HEK293 (cell line): ENCODE measurements at regions not wholly inside any gene's neighbourhood (a gene's known extent, or its start where the extent isn't known, plus 50 kb on each side); places are given as distances from the start of the nearest gene placed in this dataset.

Experiments used
- CTCF ChIA-PET: fragments of 350-600 bp; formaldehyde crosslinking; extraction: SDS; loops from one replicate; lab custom pipeline; 2021; ENCODE audit warnings: antibody characterized with exemption; lab: Yijun Ruan, JAX
- POLR2A ChIA-PET: fragments of 300-600 bp; formaldehyde crosslinking; extraction: SDS; loops from one replicate; lab custom pipeline; 2020; ENCODE audit warnings: antibody characterized with exemption, inconsistent platforms; lab: Yijun Ruan, JAX
- H3K27ac ChIP-seq: fragments of 200-500 bp; sonication (Bioruptor generic); 2 replicates; pipeline ENCODE4 v1.5.1; 2014; ENCODE audit warnings: low read depth, low read length, control low read depth, inconsistent platforms; ENCODE audit errors: extremely low read depth
- H3K36me3 ChIP-seq, 2 experiments: fragments of 200-500 bp in 1 of 2; sonication (Bioruptor generic) in 1 of 2; 1 replicate in 1 of 2; 2 replicates in 1 of 2; pipeline ENCODE4 v1.5.1; 2014 to 2017; ENCODE audit warnings: inconsistent platforms in 2 of 2, low read length in 2 of 2; ENCODE audit not compliant: control insufficient read depth in 2 of 2, insufficient read depth in 1 of 2
- H3K4me1 ChIP-seq: fragments of 200-500 bp; sonication (Bioruptor generic); 2 replicates; pipeline ENCODE4 v1.5.1; 2014; ENCODE audit warnings: mild to moderate bottlenecking, low read length, inconsistent platforms; ENCODE audit not compliant: control insufficient read depth, insufficient read depth
- H3K4me3 ChIP-seq: 2 replicates; pipeline ENCODE4 v1.5.1; 2011; ENCODE audit warnings: low read depth, mild to moderate bottlenecking, control low read depth, low read length, moderate library complexity
- H3K9me3 ChIP-seq: fragments of 200-500 bp; sonication (Bioruptor generic); 2 replicates; pipeline ENCODE4 v1.5.1; 2014; ENCODE audit warnings: low read depth, low read length, inconsistent platforms; ENCODE audit not compliant: control insufficient read depth, insufficient read depth
- ATF2 ChIP-seq: fragments of 450-650 bp; formaldehyde crosslinking; IDR thresholded peaks from 2 replicates; pipeline ENCODE4 v1.5.1; 2016; ENCODE audit warnings: missing biosample characterization, missing genetic modification characterization, low read depth
- MZF1 ChIP-seq: fragments of 450-650 bp; formaldehyde crosslinking; IDR thresholded peaks from 2 replicates; pipeline ENCODE4 v1.5.1; 2017; ENCODE audit warnings: missing biosample characterization, missing genetic modification characterization, borderline replicate concordance
- ZBTB11 ChIP-seq: fragments of 450-650 bp; formaldehyde crosslinking; conservative IDR thresholded peaks from 2 replicates; pipeline ENCODE4 v1.5.1; 2016; ENCODE audit warnings: low read depth, missing biosample characterization, missing genetic modification characterization
- ZNF114 ChIP-seq: fragments of 450-650 bp; formaldehyde crosslinking; IDR thresholded peaks from 2 replicates; pipeline ENCODE4 v1.5.0; 2017; ENCODE audit warnings: missing biosample characterization, missing genetic modification characterization
- ZNF121 ChIP-seq: fragments of 450-650 bp; formaldehyde crosslinking; IDR thresholded peaks from 2 replicates; pipeline ENCODE4 v1.5.1; 2016; ENCODE audit warnings: missing biosample characterization, missing genetic modification characterization
- ZNF148 ChIP-seq: fragments of 450-650 bp; formaldehyde crosslinking; IDR thresholded peaks from 2 replicates; pipeline ENCODE4 v1.5.0; 2017; ENCODE audit warnings: missing biosample characterization, missing genetic modification characterization, borderline replicate concordance
- ZNF211 ChIP-seq: fragments of 450-650 bp; formaldehyde crosslinking; IDR thresholded peaks from 2 replicates; pipeline ENCODE4 v1.5.1; 2016; ENCODE audit warnings: low read depth, missing biosample characterization, missing genetic modification characterization
- ZNF274 ChIP-seq, 2 experiments: fragments of 200-500 bp in 1 of 2; fragments of 450-650 bp in 1 of 2; sonication (Bioruptor generic) in 1 of 2; formaldehyde crosslinking in 1 of 2; IDR thresholded peaks; 2 replicates each; pipeline versions ENCODE4 v1.5.1 to v1.6.1; 2014 to 2016; ENCODE audit warnings: borderline replicate concordance in 1 of 2, inconsistent platforms in 1 of 2, low read length in 1 of 2, missing biosample characterization in 1 of 2, missing genetic modification characterization in 1 of 2
- ZNF311 ChIP-seq: fragments of 450-650 bp; formaldehyde crosslinking; IDR thresholded peaks from 2 replicates; pipeline ENCODE4 v1.5.1; 2017; ENCODE audit warnings: missing biosample characterization, missing genetic modification characterization, borderline replicate concordance
- ZNF391 ChIP-seq: fragments of 450-650 bp; formaldehyde crosslinking; IDR thresholded peaks from 2 replicates; pipeline ENCODE4 v1.5.1; 2016; ENCODE audit warnings: low read depth, missing biosample characterization, missing genetic modification characterization, borderline replicate concordance
- ZNF488 ChIP-seq: fragments of 450-650 bp; formaldehyde crosslinking; IDR thresholded peaks from 2 replicates; pipeline ENCODE4 v1.5.1; 2016; ENCODE audit warnings: missing biosample characterization, missing genetic modification characterization
- ZNF501 ChIP-seq: fragments of 450-650 bp; formaldehyde crosslinking; IDR thresholded peaks from 2 replicates; pipeline ENCODE4 v1.5.1; 2016; ENCODE audit warnings: missing biosample characterization, missing genetic modification characterization
- ZNF561 ChIP-seq: fragments of 450-650 bp; IDR thresholded peaks from 2 replicates; pipeline ENCODE4 v1.5.1; 2018; ENCODE audit warnings: missing biosample characterization, missing genetic modification characterization, borderline replicate concordance
- ZNF621 ChIP-seq: fragments of 450-650 bp; formaldehyde crosslinking; IDR thresholded peaks from 2 replicates; pipeline ENCODE4 v1.5.1; 2017; ENCODE audit warnings: missing biosample characterization, missing genetic modification characterization
- ZNF623 ChIP-seq: fragments of 450-650 bp; formaldehyde crosslinking; IDR thresholded peaks from 2 replicates; pipeline ENCODE4 v1.5.1; 2016; ENCODE audit warnings: missing biosample characterization, missing genetic modification characterization
- ZNF654 ChIP-seq: fragments of 450-650 bp; formaldehyde crosslinking; IDR thresholded peaks from 2 replicates; pipeline ENCODE4 v1.5.1; 2016; ENCODE audit warnings: low read depth, missing biosample characterization, missing genetic modification characterization
- ZNF664 ChIP-seq: fragments of 450-650 bp; formaldehyde crosslinking; IDR thresholded peaks from 2 replicates; pipeline ENCODE4 v1.5.1; 2016; ENCODE audit warnings: missing biosample characterization, missing genetic modification characterization
- TF ChIP-seq, protein P1 (sequence below): fragments of 450-650 bp; formaldehyde crosslinking; IDR thresholded peaks from 2 replicates; pipeline ENCODE4 v1.5.1; 2016; ENCODE audit warnings: missing biosample characterization, missing genetic modification characterization
- TF ChIP-seq, protein P2 (sequence below): sonication (generic); formaldehyde crosslinking; IDR thresholded peaks from 2 replicates; pipeline ENCODE4 v1.8.1; 2022; ENCODE audit warnings: mild to moderate bottlenecking, moderate library complexity, missing genetic modification reagents
- TF ChIP-seq, protein P3 (sequence below): fragments of 450-650 bp; formaldehyde crosslinking; IDR thresholded peaks from 2 replicates; pipeline ENCODE4 v1.5.1; 2017; ENCODE audit warnings: missing biosample characterization, mild to moderate bottlenecking, missing genetic modification characterization, moderate library complexity

DNA sequence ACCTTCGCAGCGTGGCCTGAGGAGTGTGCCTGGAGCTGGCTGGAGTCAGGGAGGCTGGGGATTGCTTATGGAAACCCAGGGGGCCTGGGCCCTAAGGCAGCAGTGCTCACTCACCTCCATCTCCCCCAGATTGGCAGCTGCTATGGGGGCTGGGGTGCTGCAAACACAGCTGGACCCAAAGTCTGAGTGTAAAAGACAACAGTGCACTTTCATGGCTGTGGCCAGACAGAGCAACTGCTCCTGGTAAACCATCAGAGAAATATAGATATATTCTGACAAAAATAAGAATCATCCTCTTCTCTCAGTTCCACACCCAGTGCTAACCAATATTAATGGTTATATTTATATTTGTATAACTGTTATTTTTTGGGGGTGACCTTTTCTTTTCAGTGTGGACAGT lies 123.9 kb downstream of the TENT4A start:
- CTCF ChIA-PET: interaction anchor here (1.0 to 1.7 kb wide), 6 partner anchors 11 to 80 kb away, joined by 3 to 7 read pairs (median 5); no protein-coding TSS in a partner anchor
- no peak for TF ChIP-seq ZNF148
- no peak for TF ChIP-seq ZNF114 (tag by site-specific recombination)
- no peak for TF ChIP-seq ZNF623 (tag by site-specific recombination)
- TF ChIP-seq, protein P1, sequence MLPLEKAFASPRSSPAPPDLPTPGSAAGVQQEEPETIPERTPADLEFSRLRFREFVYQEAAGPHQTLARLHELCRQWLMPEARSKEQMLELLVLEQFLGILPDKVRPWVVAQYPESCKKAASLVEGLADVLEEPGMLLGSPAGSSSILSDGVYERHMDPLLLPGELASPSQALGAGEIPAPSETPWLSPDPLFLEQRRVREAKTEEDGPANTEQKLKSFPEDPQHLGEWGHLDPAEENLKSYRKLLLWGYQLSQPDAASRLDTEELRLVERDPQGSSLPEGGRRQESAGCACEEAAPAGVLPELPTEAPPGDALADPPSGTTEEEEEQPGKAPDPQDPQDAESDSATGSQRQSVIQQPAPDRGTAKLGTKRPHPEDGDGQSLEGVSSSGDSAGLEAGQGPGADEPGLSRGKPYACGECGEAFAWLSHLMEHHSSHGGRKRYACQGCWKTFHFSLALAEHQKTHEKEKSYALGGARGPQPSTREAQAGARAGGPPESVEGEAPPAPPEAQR (tag by site-specific recombination): no peak
- no peak for TF ChIP-seq ZNF488 (tag by site-specific recombination)
- no peak for TF ChIP-seq MZF1 (tag by site-specific recombination)
- TF ChIP-seq, protein P2, sequence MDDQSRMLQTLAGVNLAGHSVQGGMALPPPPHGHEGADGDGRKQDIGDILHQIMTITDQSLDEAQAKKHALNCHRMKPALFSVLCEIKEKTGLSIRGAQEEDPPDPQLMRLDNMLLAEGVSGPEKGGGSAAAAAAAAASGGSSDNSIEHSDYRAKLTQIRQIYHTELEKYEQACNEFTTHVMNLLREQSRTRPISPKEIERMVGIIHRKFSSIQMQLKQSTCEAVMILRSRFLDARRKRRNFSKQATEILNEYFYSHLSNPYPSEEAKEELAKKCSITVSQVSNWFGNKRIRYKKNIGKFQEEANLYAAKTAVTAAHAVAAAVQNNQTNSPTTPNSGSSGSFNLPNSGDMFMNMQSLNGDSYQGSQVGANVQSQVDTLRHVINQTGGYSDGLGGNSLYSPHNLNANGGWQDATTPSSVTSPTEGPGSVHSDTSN (CRISPR knock-in tag): no peak
- TF ChIP-seq, protein P3, sequence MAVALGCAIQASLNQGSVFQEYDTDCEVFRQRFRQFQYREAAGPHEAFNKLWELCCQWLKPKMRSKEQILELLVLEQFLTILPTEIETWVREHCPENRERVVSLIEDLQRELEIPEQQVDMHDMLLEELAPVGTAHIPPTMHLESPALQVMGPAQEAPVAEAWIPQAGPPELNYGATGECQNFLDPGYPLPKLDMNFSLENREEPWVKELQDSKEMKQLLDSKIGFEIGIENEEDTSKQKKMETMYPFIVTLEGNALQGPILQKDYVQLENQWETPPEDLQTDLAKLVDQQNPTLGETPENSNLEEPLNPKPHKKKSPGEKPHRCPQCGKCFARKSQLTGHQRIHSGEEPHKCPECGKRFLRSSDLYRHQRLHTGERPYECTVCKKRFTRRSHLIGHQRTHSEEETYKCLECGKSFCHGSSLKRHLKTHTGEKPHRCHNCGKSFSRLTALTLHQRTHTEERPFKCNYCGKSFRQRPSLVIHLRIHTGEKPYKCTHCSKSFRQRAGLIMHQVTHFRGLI: no peak
- no peak for TF ChIP-seq ZNF501 (tag by site-specific recombination)
- TF ChIP-seq ZNF211: no peak
- TF ChIP-seq ZNF311 (tag by site-specific recombination): no peak
- no peak for TF ChIP-seq ZNF561 (tag by site-specific recombination)
- no peak for TF ChIP-seq ZNF121 (tag by site-specific recombination)
- no peak for TF ChIP-seq ZNF621 (tag by site-specific recombination)
- no peak for TF ChIP-seq ZNF274 (IDR thresholded peaks at IDR 0.05; ENCODE audit: low read length)
- TF ChIP-seq ZNF274 (tag by site-specific recombination; IDR thresholded peaks at IDR 0.05; ENCODE audit: borderline replicate concordance): no peak
- TF ChIP-seq ZBTB11 (tag by site-specific recombination): no peak
- TF ChIP-seq ZNF654 (tag by site-specific recombination): no peak
- TF ChIP-seq ATF2 (tag by site-specific recombination): no peak
- TF ChIP-seq ZNF391: no peak
- no peak for TF ChIP-seq ZNF664
- TF ChIP-seq, all 188 proteins: peak for 0

More for the DNA sequence above, 123.9 kb downstream of the TENT4A start:
- Histone ChIP-seq H3K27ac (no peak overlapping the region), H3K4me1 (no peaks in the 10 kb centered on the region), H3K36me3 (no peaks in the 10 kb centered on the region), H3K4me3 (no peak overlapping the region), H3K9me3 (no peaks in the 10 kb centered on the region)
- POLR2A ChIA-PET: no interaction called here
